Fibroblast of skin of back (primary cell): ENCODE measurements at regions not wholly inside any gene's neighbourhood (a gene's known extent, or its start where the extent isn't known, plus 50 kb on each side); places are given as distances from the start of the nearest gene placed in this dataset.
"Not testable (repeated sequence)": the region's sequence is repeated elsewhere in the genome, so short reads cannot be mapped to it uniquely, and the experiment has no call there.

Source experiments
- DNase-seq: peaks from one replicate; pipeline ENCODE4 v3.0.0-alpha.2; 2013

GRCh38 chr11:109680127-109680526 lies 258.1 kb downstream of the C11orf87 start:
- DNase-seq = peak; percentile 83

- DNase-seq = not testable (repeated sequence)
These were observed 260.8 kb downstream of the C11orf87 start for GRCh38 chr11:109682788-109683187.

- peak; percentile 53 for DNase-seq
These were observed 273.7 kb downstream of the C11orf87 start for GRCh38 chr11:109695696-109696095.

DNA sequence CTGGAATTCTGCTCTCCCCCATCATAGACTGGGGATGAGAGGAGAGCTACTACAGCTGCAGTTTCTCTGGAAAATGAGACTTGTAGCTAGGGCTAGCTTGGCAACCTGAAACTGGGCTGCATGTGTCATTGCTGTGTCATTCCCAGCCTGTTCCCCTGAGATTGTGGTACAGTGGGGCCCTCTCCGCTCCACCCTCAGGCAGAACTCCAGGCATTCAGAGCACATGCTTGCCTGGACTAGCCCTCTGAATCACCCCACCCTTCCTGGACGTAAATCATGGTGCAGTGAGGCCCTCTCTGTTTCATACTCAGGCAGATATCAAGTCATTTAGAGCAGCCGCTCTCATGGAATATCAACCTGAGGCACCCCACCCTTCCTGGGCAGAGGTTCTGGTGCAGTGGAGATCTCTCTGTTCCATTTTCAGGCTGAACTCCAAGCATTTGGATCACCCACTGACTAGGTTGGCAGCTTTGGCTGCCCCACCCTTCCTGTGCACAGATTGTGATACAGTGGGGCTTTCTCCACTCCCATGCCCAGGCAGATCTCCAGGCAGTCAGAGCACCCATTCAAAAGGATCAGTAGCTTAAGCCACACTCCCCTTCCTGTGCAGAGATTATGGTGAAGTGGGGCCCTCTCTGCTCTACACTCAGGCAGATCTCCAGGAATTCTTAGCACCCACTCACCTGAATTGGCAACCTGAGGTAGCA lies 274.4 kb downstream of the C11orf87 start:
- DNase-seq = peak; percentile 78

GRCh38 chr11:109697140-109697843 lies 275.3 kb downstream of the C11orf87 start:
- DNase-seq = peak; percentile 56

GRCh38 chr11:109698237-109698636 lies 276.2 kb downstream of the C11orf87 start:
- no peak for DNase-seq

DNA sequence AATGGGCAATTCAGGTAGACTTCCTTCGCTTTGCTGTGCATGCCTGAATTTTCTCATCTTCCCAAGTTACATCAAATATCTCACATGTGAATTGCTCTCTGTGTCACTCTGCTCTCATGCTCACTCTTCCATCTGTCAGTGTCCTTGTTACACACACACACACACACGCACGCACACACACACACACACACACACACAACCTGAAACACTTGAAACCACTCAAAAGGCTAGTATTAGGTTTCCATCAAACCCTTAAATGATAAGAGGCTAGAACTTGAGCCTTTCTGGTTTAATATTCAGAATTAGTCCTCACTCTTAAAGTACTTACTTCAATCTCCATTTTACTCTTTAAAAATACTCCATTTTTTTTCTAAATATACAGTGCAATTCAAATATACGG lies 282.4 kb downstream of the C11orf87 start:
- no peak for DNase-seq

DNA sequence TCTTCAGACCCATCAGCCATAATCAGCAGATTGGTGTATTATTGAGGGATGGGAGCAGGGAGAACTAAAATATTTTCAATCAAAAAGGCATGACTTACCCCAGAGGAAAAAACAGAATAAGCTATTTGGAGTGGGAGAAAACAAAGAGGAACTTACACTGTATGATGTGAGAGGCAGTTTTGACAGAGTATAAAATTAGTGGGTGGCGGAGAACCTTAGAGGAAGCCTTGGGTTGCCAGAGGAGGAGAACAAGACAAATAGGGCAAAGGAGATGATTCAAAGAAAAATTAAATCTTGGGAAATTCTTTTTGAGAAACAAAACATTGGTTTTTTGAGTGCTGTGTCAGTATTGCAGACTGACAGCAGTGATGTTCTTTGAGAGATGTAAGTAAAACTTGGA lies 285.0 kb downstream of the C11orf87 start:
- DNase-seq = no peak

DNA sequence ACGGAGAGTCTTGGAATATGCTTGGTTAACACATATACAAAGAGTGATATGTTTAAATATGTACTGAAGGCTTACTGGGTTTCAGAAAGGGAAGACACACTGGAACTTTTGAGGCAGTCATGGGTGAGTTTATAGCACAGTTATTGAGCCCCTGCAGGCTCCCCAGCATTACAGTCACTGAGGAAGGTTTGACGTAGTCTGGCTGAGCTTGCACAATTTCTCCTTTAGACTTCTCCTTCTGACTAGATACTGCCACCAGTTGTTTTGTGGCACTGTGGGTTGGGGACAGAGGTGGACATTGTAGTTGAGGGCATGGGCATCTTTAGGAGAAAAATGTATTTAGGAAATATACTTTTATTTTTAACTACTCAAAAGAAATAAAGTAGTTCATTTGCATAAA lies 285.4 kb downstream of the C11orf87 start:
- no peak for DNase-seq

DNA sequence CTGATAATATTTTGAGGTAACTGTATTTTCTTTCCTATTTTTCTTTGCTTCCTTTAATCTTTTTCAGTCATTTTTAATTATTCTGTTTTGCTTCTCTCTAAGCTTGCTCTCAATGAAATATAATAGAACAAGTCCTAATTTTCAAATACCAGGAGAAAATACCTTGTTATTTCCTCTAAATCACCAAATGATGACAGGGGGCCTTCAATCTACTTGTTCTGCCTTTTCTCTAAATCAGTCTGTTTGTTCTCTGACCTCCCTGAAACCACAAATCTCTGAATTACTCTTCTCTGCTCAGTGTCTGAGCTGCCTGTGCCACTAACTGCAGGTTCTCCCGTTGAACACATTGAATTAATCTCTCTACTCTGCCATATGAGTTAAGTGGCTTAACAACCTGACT lies 286.2 kb downstream of the C11orf87 start:
- DNase-seq = no peak

DNA sequence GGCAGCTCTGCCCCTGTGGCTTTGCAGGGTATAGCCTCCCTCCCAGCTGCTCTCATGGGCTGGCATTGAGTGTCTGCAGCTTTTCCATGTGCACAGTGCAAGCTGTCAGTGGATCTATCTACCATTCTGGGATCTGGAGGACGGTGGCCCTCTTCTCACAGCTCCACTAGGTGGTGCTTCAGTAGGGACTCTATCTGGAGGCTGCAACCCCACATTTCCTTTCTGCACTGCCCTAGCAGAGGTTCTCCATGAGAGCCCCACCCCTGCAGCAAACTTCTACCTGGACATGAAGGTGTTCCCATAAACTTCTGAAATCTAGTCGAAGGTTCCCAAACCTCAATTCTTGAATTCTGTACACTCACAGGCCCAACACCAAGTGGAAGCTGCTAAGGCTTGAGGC lies 292.5 kb downstream of the C11orf87 start:
- not testable (repeated sequence) for DNase-seq

- not testable (repeated sequence) for DNase-seq
These were observed 293.4 kb downstream of the C11orf87 start for GRCh38 chr11:109715424-109715823.

DNA sequence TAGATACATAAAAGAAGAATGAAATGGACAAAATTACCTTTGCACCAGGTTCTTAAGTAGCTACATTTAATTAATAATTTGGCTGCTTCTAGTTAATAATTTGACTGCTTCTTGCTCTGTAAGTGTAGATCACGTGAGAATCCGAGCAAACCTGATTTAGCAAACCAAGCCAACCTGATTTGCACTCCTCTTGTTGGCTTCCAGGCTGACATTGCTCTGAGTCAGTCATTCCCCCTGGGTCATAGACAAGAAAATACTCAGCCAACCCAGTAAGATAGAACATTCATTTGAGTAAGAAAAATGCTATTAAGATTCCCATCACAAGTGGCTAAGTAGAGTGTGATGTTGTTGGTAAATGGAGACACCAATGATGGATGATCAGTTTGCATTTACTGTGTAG lies 304.1 kb downstream of the C11orf87 start:
- no peak for DNase-seq

DNA sequence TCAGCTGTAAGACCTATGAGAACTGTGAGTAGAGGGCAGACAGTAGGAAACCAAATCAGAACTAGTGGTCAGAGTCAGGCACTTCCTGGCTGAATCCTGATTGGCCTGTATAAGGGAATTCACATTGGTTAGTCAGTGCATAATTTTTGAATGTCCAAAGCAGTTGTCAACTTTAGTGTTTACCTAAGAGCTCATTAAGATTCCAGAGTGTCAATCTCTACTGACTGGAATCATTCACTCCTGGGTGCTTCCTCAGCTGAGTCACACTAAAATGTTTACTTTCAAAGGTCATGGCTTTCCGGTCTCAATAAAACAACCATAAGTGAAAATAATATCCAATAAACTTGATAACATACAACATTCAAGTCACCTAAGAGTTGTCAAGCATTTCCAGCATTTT lies 306.1 kb downstream of the C11orf87 start:
- DNase-seq = peak; percentile 32

DNA sequence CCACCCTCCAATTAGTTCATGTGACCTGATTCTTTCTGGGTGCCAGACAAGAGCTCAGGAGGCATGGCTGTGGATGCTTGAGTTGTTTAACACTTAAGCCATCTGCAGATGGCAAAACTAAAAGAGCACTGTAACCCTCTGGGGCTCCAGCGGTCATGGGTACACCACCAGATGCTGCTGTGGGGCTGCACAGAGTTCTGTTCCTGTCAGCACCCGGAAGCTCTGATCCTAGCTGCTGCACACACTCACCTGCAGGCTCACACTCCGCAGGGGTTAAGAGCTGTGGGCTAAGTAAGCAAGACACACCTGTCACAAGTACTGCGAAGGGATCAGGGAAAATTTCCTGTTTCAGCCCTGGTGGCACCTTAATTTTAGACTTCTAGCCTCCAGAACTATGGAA lies 307.8 kb downstream of the C11orf87 start:
- no peak for DNase-seq

GRCh38 chr11:109730669-109731068 lies 308.7 kb downstream of the C11orf87 start:
- DNase-seq = no peak

- no peak for DNase-seq
These were observed 309.5 kb downstream of the C11orf87 start for GRCh38 chr11:109731451-109731850.

- peak; percentile 67 for DNase-seq
These were observed 311.3 kb downstream of the C11orf87 start for GRCh38 chr11:109733245-109733644.

- peak; percentile 59 for DNase-seq
These were observed 312.6 kb downstream of the C11orf87 start for GRCh38 chr11:109734566-109734965.

GRCh38 chr11:109735128-109735527 lies 313.1 kb downstream of the C11orf87 start:
- no peak for DNase-seq

GRCh38 chr11:109739379-109739778 lies 317.4 kb downstream of the C11orf87 start:
- DNase-seq = peak; percentile 16

DNA sequence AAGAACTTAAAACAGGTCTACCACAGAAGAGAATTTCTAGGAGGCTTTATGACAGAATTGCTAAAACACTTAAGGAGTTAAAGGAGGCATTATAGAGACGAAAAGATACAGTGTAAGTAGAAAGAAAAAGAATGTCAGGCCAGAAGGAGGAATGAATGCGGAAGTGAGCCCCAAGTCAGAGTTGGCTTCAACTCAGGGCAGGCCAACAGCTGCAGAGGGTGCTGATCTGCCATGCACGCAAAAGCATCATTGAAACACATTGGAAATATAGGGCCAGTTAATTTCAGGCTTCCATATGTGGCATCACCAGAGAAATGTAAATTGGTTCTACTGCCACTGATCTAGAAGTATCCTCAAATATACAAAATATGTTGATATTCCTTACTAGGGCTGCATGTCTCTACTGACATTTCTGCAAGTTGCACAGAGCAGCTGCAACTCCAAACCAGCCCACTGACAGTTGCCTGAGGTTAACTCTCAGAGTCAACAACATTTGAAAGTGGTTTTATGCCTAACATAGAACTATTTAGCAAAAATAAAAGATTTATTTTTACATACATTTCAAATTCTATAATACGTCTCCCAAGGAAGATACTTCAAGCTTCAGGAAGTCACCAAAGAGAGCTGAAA lies 324.1 kb downstream of the C11orf87 start:
- DNase-seq = no peak

DNA sequence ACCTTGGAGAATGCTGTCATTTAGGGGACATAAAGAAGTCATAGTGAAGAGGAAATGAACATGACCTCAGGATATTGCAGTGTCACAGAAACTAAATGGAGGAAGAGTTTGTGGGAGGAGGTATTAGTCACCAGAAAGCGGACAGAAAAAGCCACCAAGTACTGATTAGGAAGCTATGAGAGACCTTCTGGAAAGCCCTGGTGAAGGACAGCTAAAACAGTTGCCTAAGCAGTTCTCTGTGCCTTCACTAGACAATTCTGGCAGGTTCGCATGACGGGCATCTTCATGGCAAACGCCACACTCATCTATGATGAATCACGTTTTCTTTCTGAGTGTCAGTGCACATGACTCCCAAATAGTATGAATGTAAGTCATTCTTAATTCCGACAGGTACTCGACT lies 325.8 kb downstream of the C11orf87 start:
- peak; percentile 6 for DNase-seq

GRCh38 chr11:109749476-109749875 lies 327.5 kb downstream of the C11orf87 start:
- no peak for DNase-seq
